OCI-LY1 (cell line): ENCODE measurements at regions not wholly inside any gene's neighbourhood (a gene's known extent, or its start where the extent isn't known, plus 50 kb on each side); places are given as distances from the start of the nearest gene placed in this dataset.

Experiments
- H2AFZ ChIP-seq: fragments of 200-600 bp; sonication (generic), shearing (Covaris generic); 2 replicates; pipeline ENCODE4 v1.6.0; 2014; ENCODE audit warnings: antibody characterized with exemption, mild to moderate bottlenecking, low read length
- H3F3A ChIP-seq: fragments of 200-600 bp; sonication (generic), shearing (Covaris generic); 2 replicates; pipeline ENCODE4 v1.6.0; 2014; ENCODE audit warnings: mild to moderate bottlenecking, antibody characterized with exemption, low read length, moderate library complexity; ENCODE audit not compliant: insufficient read depth
- H3K27ac ChIP-seq: fragments of 200-600 bp; sonication (generic); 2 replicates; pipeline ENCODE4 v1.5.1; 2014; ENCODE audit warnings: low read length, mixed run types, mild to moderate bottlenecking, low read depth; ENCODE audit not compliant: poor library complexity, severe bottlenecking
- H3K27me3 ChIP-seq: fragments of 200-600 bp; sonication (generic); 2 replicates; pipeline ENCODE4 v1.6.0; 2014; ENCODE audit warnings: antibody characterized with exemption, mild to moderate bottlenecking, low read length, moderate library complexity; ENCODE audit not compliant: insufficient read depth
- H3K36me3 ChIP-seq: fragments of 200-600 bp; sonication (generic); 2 replicates; pipeline ENCODE4 v1.6.1; 2014; ENCODE audit warnings: mild to moderate bottlenecking, antibody characterized with exemption, low read length, moderate library complexity, mixed read lengths; ENCODE audit not compliant: insufficient read depth
- H3K4me1 ChIP-seq: fragments of 200-600 bp; sonication (generic); 2 replicates; pipeline ENCODE4 v1.5.1; 2014; ENCODE audit warnings: mild to moderate bottlenecking, low read length, moderate library complexity; ENCODE audit not compliant: insufficient read depth, severe bottlenecking
- H3K4me2 ChIP-seq: fragments of 200-600 bp; sonication (generic), shearing (Covaris generic); 2 replicates; pipeline ENCODE4 v1.6.1; 2014; ENCODE audit warnings: low read length
- H3K4me3 ChIP-seq: fragments of 200-600 bp; sonication (generic); 2 replicates; pipeline ENCODE4 v1.5.1; 2014; ENCODE audit warnings: low read length, low read depth, mild to moderate bottlenecking, mixed read lengths; ENCODE audit not compliant: poor library complexity, severe bottlenecking
- H3K79me2 ChIP-seq: fragments of 200-600 bp; shearing (Covaris generic); 2 replicates; pipeline ENCODE4 v1.6.1; 2016; ENCODE audit warnings: mixed run types, low read length, mixed read lengths; ENCODE audit not compliant: insufficient read depth
- H3K9ac ChIP-seq: fragments of 200-600 bp; sonication (generic), shearing (Covaris generic); 2 replicates; pipeline ENCODE4 v1.6.1; 2014; ENCODE audit warnings: mild to moderate bottlenecking, low read length, mixed read lengths
- H3K9me2 ChIP-seq: fragments of 200-600 bp; sonication (generic), shearing (Covaris generic); 2 replicates; pipeline ENCODE4 v1.6.1; 2014; ENCODE audit warnings: low read depth, mild to moderate bottlenecking, low read length, mixed read lengths
- H3K9me3 ChIP-seq: fragments of 200-600 bp; shearing (Covaris generic); 2 replicates; pipeline ENCODE4 v1.6.1; 2014; ENCODE audit warnings: low read length, mixed read lengths
- H4K20me1 ChIP-seq: fragments of 200-600 bp; sonication (generic), shearing (Covaris generic); 2 replicates; pipeline ENCODE4 v1.6.0; 2016; ENCODE audit warnings: mild to moderate bottlenecking, low read length; ENCODE audit not compliant: insufficient read depth
- CTCF ChIP-seq: fragments of 200-600 bp; sonication (generic), shearing (Covaris generic); IDR thresholded peaks from 2 replicates; pipeline ENCODE4 v1.5.1; 2017; ENCODE audit warnings: mild to moderate bottlenecking, antibody characterized with exemption, low read length, moderate library complexity, mixed read lengths
- EZH2 ChIP-seq: fragments of 200-600 bp; sonication (generic), shearing (Covaris generic); IDR thresholded peaks from 2 replicates; pipeline ENCODE4 v1.8.0; 2017; ENCODE audit warnings: borderline replicate concordance, mixed run types, mild to moderate bottlenecking, antibody characterized with exemption, low read length, moderate library complexity, mixed read lengths

DNA sequence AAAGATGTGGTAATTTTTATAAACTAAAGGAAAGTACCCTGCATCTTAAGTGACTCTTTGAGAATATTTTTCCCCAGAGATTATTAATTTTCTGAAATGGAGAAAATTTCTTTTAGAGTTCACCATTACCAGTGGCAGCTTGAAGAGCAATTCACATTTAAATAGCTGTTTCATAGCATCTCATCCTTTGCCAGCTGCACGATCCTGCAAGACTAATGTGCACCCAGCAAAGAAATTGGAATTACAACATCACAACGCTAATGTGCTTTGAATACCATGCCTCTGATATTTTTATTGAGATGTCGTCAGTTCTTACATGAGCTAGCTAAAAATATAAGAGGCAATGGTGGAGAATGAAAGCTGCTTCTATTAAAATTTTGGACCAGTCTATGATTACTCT is 423.5 kb downstream of the TAF11L14 start:
- no peak overlapping the region for H3K4me3 ChIP-seq
- no peaks in the 10 kb centered on the region for H3K79me2 ChIP-seq
- no peaks in the 10 kb centered on the region for H3K9me2 ChIP-seq
- H3K9me3 ChIP-seq = no peaks in the 10 kb centered on the region
- no peaks in the 10 kb centered on the region for H4K20me1 ChIP-seq
- H3K36me3 ChIP-seq = no peaks in the 10 kb centered on the region
- no peaks in the 10 kb centered on the region for H3K27me3 ChIP-seq
- no peak overlapping the region for H3K4me2 ChIP-seq
- no peak overlapping the region for H3K27ac ChIP-seq
- no peak overlapping the region for H3K9ac ChIP-seq
- H2AFZ ChIP-seq = no peak overlapping the region
- TF ChIP-seq EZH2 = no peak
- no peak for TF ChIP-seq CTCF
- no peaks in the 10 kb centered on the region for H3K4me1 ChIP-seq
- H3F3A ChIP-seq = no peaks in the 10 kb centered on the region

GRCh38 chr5:18067615-18068014 is 433.4 kb downstream of the TAF11L14 start:
- Histone ChIP-seq H3K79me2 (no peaks in the 10 kb centered on the region), H3K9ac (no peak overlapping the region), H2AFZ (no peak overlapping the region), H3K4me1 (no peaks in the 10 kb centered on the region), H3F3A (no peaks in the 10 kb centered on the region), H3K4me3 (no peak overlapping the region), H3K27me3 (no peaks in the 10 kb centered on the region), H3K9me2 (no peaks in the 10 kb centered on the region), H3K4me2 (no peak overlapping the region), H4K20me1 (no peaks in the 10 kb centered on the region), H3K27ac (no peak overlapping the region), H3K9me3 (no peaks in the 10 kb centered on the region), H3K36me3 (no peaks in the 10 kb centered on the region)
- no peak for TF ChIP-seq CTCF
- TF ChIP-seq EZH2 = no peak

GRCh38 chr5:18068826-18069225 is 434.6 kb downstream of the TAF11L14 start:
- no peak for TF ChIP-seq EZH2
- no peak for TF ChIP-seq CTCF
- no peak overlapping the region for H3K27ac ChIP-seq

More at GRCh38 chr5:18068826-18069225, 434.6 kb downstream of the TAF11L14 start:
- H3K9me2 ChIP-seq = no peaks in the 10 kb centered on the region
- H3F3A ChIP-seq = no peaks in the 10 kb centered on the region
- H4K20me1 ChIP-seq = no peaks in the 10 kb centered on the region
- no peaks in the 10 kb centered on the region for H3K79me2 ChIP-seq
- H3K9me3 ChIP-seq = no peaks in the 10 kb centered on the region
- no peak overlapping the region for H3K4me3 ChIP-seq
- no peak overlapping the region for H2AFZ ChIP-seq
- no peaks in the 10 kb centered on the region for H3K36me3 ChIP-seq
- no peaks in the 10 kb centered on the region for H3K4me1 ChIP-seq
- H3K4me2 ChIP-seq = no peak overlapping the region
- no peak overlapping the region for H3K9ac ChIP-seq
- no peaks in the 10 kb centered on the region for H3K27me3 ChIP-seq
